AG08395 (cell line): ENCODE measurements at regions not wholly inside any gene's neighbourhood (a gene's known extent, or its start where the extent isn't known, plus 50 kb on each side); places are given as distances from the start of the nearest gene placed in this dataset.
A peak's percentile ranks its signal among the peaks of the same experiment; 100 is the strongest.
"Not testable (repeated sequence)": the region's sequence is repeated elsewhere in the genome, so short reads cannot be mapped to it uniquely, and the experiment has no call there.

Experiments used
- DNase-seq: peaks from one replicate; pipeline ENCODE4 v3.0.0; 2012; ENCODE audit warnings: mixed read lengths, low spot score

DNA sequence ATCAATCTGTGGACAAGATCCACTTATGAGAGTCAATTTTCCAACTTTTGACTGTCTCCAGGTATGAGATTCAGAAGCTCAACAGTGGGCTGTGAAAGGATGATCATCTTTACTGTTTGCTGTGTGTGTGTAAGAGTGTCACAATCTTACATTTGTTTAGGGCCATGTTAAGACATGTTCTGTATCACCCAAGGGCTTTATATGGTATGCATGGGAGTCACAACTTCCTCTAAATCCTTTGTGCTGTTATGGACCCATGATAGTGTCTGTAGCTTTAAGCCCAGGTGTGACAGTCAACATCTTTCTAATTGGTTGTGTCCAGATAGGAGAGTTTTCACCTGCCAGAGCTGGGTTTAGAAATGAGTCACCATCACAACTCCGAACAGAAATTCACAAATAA lies 70.2 kb downstream of the ZNF726 start:
- not testable (repeated sequence) for DNase-seq

GRCh38 chr19:23986623-23987022 lies 71.9 kb downstream of the ZNF726 start:
- no peak for DNase-seq

DNA sequence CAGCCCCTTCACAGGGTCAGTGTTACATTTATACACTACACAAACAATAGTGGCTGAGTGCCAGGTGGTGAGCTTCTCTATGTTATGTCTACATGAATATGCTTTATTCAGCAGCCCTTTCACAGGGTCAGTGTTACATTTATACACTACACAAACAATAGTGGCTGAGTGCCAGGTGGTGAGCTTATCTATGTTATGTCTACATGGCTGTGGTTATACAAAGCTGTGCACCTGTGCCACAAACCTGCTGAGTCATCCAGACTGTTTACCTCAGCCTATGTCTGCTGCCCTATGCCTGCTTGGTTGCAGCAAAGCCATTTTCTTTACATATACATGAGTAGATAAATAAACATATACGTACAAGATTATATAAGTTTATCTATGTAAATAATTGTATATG lies 76.5 kb downstream of the ZNF726 start:
- DNase-seq, result no peak

DNA sequence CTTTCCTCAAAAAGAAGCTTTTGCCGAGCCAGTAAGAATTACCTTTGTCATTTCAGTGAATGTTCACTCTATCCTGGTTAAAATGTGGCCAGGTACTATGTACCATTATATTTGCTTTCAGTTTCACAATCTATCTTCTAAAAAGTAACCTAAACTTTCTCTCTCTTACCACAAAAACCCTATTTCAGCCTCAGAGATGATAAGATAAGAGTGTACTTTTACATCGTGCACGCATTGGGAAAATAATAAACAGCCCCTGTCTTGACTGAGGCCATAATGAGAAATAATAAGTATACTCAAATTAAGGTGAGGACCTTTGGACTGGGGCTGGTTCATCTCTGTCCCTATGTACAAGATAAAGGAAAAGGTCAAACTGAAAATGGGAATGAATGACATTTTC lies 77.7 kb downstream of the ZNF726 start:
- DNase-seq, result no peak

- no peak for DNase-seq
Measured at GRCh38 chr19:23993440-23993839, 78.8 kb downstream of the ZNF726 start.

GRCh38 chr19:23996549-23996948 lies 81.9 kb downstream of the ZNF726 start:
- DNase-seq, result no peak

GRCh38 chr19:23998568-23998967 lies 83.9 kb downstream of the ZNF726 start:
- DNase-seq, result no peak

GRCh38 chr19:23999821-24000610 lies 85.3 kb downstream of the ZNF726 start:
- no peak for DNase-seq

DNA sequence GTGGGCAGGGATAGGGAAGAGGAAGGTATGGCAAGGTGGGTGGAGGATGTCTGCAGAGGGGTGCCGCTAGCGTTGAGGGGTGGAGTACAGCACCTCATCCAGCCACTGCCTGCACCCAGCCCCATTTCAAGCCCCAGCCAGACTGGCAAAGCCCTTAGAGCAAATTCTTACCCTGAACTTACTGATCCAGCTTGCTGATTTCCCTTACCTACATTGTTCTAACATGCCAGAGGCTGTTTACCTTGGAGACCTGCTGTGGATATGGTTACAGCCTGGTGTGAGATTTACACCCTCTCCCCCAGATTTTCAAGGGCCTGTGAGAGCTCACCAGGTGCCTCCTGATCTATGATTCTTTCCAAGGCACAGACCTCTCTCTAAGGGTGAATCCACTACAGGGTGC lies 86.0 kb downstream of the ZNF726 start:
- DNase-seq, result no peak

DNA sequence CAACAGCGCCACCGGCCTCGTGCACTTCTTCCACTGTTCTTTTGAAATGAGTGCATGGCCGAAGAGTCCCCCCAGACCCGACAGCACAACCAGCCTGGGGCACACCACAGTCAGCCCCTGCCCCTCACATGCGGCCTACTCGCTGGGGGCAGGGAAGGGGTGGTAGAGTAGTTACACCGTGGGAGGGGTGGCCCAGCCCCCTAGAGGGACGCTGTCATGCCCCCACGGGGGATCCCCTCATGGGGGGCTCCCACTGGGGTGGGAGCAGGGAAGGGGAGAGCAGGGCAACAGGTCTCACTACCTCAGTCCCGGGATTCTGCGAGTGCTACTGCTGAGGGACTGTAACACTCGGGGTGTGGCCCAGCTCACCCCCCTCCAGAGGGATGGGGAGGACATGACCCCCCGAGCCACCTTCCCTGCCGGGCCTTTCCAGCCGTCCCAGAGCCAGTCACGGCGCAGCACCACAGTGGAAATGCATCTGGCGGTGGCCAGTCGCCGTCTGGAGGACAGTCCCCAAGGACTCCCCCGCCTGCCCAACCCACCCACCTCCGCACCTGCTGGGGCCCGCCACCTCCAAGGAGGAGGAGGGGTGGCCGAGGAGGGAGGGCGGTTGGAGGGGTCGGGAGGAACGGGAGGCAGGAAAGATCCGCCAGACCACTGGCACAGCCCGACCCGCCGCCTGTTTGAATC lies 84.6 kb upstream of the ZNF254 start:
- DNase-seq, result no peak

DNA sequence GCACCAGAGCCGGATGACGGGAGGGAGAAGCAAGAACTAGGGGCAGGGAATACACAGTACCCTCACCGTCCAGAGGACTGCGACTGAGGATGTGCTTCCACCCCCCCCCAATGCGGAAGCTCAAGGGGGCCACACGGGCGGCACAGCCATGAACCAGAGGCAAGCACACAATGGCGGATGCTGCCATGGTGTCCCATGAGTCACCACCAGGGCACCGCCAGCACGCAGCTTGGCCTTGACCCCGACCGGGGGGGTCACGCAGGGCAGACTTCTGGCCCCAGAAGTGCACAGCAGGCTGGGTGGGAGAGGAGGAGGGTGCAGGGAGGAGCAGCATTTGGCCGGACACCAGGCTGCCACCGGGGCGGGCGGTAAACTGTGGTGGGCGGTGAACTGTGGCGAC lies 83.5 kb upstream of the ZNF254 start:
- no peak for DNase-seq

DNA sequence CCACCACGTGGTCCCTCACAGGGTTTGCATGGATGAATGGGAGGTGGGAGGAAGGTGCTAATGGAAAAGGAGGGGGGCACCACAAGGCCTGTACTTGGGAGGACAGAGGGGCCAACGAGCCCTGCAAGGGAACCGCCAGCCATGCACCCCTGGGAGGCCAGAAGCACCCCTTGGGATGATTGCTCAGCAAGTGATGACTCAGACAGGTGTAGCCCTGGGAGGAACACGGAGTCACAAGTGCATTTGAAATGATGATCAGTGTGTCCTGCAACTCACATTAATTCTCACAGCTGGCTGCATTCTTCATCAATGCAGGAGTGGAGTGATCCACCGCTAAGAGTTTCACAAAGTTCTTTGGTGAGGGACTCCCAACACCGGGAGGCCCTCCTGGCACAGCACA lies 82.8 kb upstream of the ZNF254 start:
- DNase-seq, result no peak

GRCh38 chr19:24029941-24030636 lies 56.9 kb upstream of the ZNF254 start:
- no peak for DNase-seq

GRCh38 chr19:24032651-24033050 lies 54.3 kb upstream of the ZNF254 start:
- DNase-seq, result no peak

GRCh38 chr19:24033301-24033962 lies 53.6 kb upstream of the ZNF254 start:
- peak; percentile 98 for DNase-seq

GRCh38 chr19:24033963-24034342 lies 53.0 kb upstream of the ZNF254 start:
- peak; percentile 56 for DNase-seq

DNA sequence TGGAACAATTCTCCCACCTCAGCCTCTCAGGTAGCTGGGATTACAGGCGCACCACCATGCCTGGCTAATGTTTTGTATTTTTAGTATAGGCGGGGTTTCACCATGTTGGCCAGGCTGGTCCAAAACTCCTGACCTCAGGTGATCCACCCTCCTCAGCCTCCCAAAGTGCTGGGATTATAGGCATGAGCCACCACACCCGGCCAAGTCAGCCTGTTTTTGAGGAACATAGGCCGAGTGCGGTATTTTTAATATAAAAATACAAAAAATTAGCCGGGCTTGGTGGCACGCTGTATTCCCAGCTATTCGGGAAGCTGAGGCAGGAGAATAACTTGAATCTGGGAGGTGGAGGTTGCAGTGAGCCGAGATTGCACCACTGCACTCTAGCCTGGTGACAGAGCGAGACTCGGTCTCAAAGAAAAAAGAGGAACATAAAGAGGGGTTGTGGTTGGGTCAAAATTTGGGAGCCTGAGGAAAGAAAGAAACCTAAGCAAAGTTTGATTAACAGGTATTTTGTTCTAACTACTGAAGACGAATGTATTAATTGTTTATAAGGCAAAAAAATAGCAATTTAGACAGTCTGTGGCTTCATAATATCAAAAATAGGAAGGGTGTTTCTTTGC lies 51.6 kb upstream of the ZNF254 start:
- not testable (repeated sequence) for DNase-seq
